ENCODE measurements at regions not wholly inside any gene's neighbourhood (a gene's known extent, or its start where the extent isn't known, plus 50 kb on each side); places are given as distances from the start of the nearest gene placed in this dataset.
"Not testable (repeated sequence)": the region's sequence is repeated elsewhere in the genome, so short reads cannot be mapped to it uniquely, and the experiment has no call there.

DNA sequence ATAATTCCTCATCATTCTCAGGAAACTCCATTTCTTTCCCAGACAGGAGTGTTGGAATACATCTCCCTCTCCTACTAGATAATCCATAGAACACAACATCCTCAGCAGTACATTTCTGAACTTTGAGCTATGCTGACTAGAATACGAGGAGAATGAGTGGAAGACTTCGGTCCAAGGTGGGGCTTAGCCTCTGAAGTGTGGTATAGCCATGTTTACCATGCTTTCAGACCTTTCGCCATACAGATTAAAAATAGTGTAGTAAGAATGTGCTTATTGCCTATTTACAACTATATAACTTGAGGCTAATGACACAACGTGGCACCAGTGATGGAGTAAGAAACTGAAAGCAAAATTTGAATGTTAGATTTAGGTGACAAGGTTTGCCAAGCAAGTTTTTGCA is 184.5 kb upstream of the KRR1 start:
- TF ChIP-seq JUND (IDR thresholded peaks at IDR 0.05; ENCODE audit: low read depth): no peak
- DNase-seq (ENCODE audit: low read depth in 1 of 2, low spot score in 1 of 2): no peak
- in situ Hi-C loops (cut with HindIII; ENCODE audit: low pct_unique_long_range_greater_than_20kb, low sequenced_read_pairs): no loop called here

- in situ Hi-C loops (cut with HindIII; ENCODE audit: low pct_unique_long_range_greater_than_20kb, low sequenced_read_pairs): no loop called here
- no peak for TF ChIP-seq JUND (IDR thresholded peaks at IDR 0.05; ENCODE audit: low read depth)
- no peak for DNase-seq (ENCODE audit: low read depth in 1 of 2, low spot score in 1 of 2)
Observed at GRCh38 chr12:75694534-75695268, 183.3 kb upstream of the KRR1 start.

DNA sequence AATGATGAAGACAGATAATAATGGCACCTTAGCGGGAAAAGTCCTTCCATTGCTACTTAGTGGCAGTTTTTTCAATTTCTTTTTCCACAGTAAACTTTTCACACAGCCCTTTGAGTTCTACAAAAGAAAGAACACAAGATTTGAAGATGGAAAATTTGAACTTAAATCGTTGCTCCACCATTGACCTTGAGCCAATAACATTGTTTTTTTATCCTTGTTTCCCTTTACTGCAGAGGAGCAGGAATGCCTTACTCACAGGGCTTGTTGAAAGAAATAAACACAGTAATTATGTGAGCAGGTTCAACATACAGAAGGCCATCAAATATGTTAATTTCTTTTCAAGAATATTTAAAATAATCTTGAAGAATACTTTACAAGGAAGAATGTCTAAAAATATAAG is 181.5 kb upstream of the KRR1 start:
- in situ Hi-C loops (cut with HindIII; ENCODE audit: low pct_unique_long_range_greater_than_20kb, low sequenced_read_pairs): no loop called here
- no peak for TF ChIP-seq JUND (IDR thresholded peaks at IDR 0.05; ENCODE audit: low read depth)
- no peak for DNase-seq (ENCODE audit: low read depth in 1 of 2, low spot score in 1 of 2)

DNA sequence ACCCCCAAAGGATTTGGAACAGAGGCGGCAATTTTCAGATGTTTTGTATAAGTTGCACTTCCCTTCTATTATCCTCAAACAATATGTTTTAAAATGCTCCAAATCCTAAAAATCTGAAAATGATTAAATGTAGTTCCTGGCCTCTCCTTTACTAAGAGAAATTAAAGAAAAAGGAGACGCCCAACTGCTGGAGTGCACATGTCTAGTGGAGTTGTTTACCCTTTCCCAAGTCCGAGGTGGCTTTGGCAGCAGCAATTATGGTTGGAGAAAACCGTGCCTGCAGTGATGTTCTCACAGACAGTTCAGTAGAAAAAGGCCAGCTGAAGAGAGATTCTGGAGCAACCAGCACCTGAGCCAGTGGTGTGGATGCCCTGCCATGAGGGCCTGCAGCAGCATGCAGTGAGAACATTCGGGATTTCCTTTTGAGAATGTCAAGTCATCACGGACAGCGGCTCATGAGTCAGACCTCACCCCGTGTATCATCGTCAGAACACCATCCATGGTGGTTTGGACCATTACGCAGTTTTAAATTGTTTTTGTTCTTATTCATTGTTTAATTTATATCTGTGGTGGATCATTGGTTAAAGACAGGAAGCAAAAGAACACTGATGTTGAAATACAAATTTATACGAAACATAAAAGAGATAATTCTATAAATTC is 179.0 kb upstream of the KRR1 start:
- in situ Hi-C loops (cut with HindIII; ENCODE audit: low pct_unique_long_range_greater_than_20kb, low sequenced_read_pairs): no loop called here
- no peak for DNase-seq (ENCODE audit: low read depth in 1 of 2, low spot score in 1 of 2)

DNA sequence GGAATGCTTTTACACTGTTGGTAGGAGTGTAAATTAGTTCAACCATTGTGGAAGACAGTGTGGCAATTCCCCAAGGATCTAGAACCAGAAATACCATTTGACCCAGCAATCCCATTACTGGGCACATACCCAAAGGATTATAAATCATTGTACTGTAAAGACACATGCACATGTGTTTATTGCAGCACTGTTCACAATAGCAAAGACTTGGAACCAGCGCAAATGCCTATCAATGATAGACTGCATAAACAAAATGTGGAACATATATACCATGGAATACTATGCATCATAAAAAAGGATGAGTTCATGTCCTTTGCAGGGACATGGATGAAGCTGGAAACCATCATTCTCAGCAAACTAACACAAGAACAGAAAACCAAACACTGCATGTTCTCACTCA is 174.8 kb upstream of the KRR1 start:
- DNase-seq (ENCODE audit: low read depth in 1 of 2, low spot score in 1 of 2); in situ Hi-C loops (cut with HindIII; ENCODE audit: low pct_unique_long_range_greater_than_20kb, low sequenced_read_pairs): not testable (repeated sequence)

More for the DNA sequence above, 179.0 kb upstream of the KRR1 start:
- TF ChIP-seq JUND (IDR thresholded peaks at IDR 0.05; ENCODE audit: low read depth): no peak

DNA sequence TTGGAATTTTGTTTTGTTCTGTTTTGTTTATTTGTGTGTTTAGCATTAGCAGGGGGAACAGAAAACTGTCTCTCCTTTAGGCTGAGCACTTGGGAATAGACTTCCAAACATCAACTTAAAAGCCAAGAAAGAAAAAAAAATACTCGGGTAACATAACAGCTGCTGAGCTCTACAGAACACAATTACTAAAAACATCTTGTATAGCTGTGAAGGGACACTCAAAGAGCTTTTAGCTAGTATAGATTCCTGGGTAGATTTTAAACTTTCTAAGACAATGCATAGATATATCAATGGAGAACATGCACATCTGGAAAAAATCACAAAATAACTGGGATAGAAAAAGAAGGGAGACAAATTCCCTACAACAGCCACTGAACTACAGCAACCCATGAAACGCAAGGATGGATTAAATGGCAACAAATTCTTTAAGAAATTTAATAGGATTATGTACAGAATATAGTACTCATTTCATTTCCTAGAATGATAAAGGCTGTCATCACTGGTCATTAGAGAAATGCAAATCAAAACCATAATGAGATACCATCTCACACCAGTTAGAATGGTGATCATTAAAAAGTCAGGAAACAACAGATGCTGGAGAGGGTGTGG is 174.3 kb upstream of the KRR1 start:
- in situ Hi-C loops (cut with HindIII; ENCODE audit: low pct_unique_long_range_greater_than_20kb, low sequenced_read_pairs): no loop called here
- TF ChIP-seq JUND (IDR thresholded peaks at IDR 0.05; ENCODE audit: low read depth): no peak
- DNase-seq (ENCODE audit: low read depth in 1 of 2, low spot score in 1 of 2): no peak

- in situ Hi-C loops (cut with HindIII; ENCODE audit: low pct_unique_long_range_greater_than_20kb, low sequenced_read_pairs): no loop called here
- DNase-seq (ENCODE audit: low read depth in 1 of 2, low spot score in 1 of 2): no peak
- TF ChIP-seq JUND (IDR thresholded peaks at IDR 0.05; ENCODE audit: low read depth): no peak
Observed at GRCh38 chr12:75684678-75685616, 173.5 kb upstream of the KRR1 start.

DNA sequence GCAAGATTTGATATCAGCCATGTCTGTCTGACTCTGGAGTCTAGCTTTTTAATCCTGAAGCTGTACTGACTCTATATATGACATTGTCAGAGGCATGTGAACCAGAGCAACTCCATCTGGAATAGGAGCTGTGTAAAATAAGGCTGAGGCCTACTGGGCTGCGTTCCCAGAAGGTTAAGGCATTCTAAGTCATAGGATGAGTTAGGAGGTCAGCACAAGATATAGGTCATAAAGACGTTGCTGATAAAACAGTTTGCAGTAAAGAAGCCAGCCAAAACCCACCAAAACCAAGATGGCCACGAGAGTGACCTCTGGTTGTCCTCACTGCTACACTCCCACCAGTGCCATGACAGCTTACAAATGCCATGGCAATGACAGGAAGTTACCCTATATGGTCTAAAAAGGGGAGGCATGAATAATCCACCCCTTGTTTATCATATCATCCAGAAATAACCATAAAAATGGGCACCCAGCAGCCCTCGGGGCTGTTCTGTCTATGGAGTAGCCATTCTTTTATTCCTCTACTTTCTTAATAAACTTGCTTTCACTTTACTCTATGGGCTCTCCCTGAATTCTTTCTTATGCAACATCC is 172.7 kb upstream of the KRR1 start:
- DNase-seq (ENCODE audit: low read depth in 1 of 2, low spot score in 1 of 2); in situ Hi-C loops (cut with HindIII; ENCODE audit: low pct_unique_long_range_greater_than_20kb, low sequenced_read_pairs): not testable (repeated sequence)

DNA sequence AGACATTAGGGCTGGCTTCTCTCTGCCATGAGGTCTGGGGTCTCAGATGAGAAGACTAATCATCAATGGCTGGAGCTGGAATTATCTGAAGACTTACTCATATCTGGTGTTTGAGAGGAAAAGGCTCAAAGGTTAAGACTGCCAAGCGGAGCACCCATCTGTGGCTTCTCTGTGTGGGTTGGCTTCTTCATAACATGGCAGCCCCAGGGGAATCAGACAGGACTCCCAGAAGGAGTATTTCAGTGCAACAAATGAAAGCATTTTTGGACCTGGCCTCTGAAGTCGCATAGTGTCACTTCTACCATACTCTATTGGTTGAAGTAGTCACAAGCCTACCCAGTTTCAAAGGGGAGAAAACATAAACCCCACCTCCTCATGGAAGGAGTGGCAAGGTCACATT is 171.8 kb upstream of the KRR1 start:
- TF ChIP-seq JUND (IDR thresholded peaks at IDR 0.05; ENCODE audit: low read depth): no peak
- no peak for DNase-seq (ENCODE audit: low read depth in 1 of 2, low spot score in 1 of 2)
- in situ Hi-C loops (cut with HindIII; ENCODE audit: low pct_unique_long_range_greater_than_20kb, low sequenced_read_pairs): no loop called here

GRCh38 chr12:75677522-75677921 is 166.1 kb upstream of the KRR1 start:
- in situ Hi-C loops (cut with HindIII; ENCODE audit: low pct_unique_long_range_greater_than_20kb, low sequenced_read_pairs): no loop called here
- TF ChIP-seq JUND (IDR thresholded peaks at IDR 0.05; ENCODE audit: low read depth): no peak
- no peak for DNase-seq (ENCODE audit: low read depth in 1 of 2, low spot score in 1 of 2)

- no peak for DNase-seq (ENCODE audit: low read depth in 1 of 2, low spot score in 1 of 2)
- TF ChIP-seq JUND (IDR thresholded peaks at IDR 0.05; ENCODE audit: low read depth): no peak
- in situ Hi-C loops (cut with HindIII; ENCODE audit: low pct_unique_long_range_greater_than_20kb, low sequenced_read_pairs): no loop called here
Observed at GRCh38 chr12:75674393-75674792, 163.0 kb upstream of the KRR1 start.

DNA sequence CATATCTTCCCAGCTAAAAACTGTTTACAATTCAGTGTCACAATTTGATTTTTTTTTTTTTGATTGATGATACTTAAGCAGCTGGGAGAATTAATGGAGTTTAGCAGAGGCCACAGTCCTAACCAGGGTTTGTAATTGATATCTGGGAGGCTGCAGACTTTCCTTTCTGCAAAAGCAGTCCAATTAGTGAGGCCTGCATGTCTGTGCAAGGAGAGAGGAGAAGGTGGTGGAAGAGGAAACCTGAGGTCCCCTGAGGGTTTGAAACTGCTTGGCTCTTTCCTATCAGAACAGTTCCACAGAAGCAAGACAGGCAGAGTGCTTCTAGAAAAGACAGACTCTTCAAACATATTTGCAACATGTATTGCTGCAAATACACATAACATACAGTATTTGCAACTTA is 160.8 kb upstream of the KRR1 start:
- DNase-seq (ENCODE audit: low read depth in 1 of 2, low spot score in 1 of 2): no peak
- in situ Hi-C loops (cut with HindIII; ENCODE audit: low pct_unique_long_range_greater_than_20kb, low sequenced_read_pairs): no loop called here

More for the DNA sequence above, 160.8 kb upstream of the KRR1 start:
- TF ChIP-seq JUND (IDR thresholded peaks at IDR 0.05; ENCODE audit: low read depth): no peak
